B cell (primary cell): ENCODE measurements at regions not wholly inside any gene's neighbourhood (a gene's known extent, or its start where the extent isn't known, plus 50 kb on each side); places are given as distances from the start of the nearest gene placed in this dataset.

Source experiments
- ATAC-seq: fragments of 200-7000 bp; cut with Tn5 transposase; one replicate; pipeline ENCODE4 v1.10.0; 2021; ENCODE audit warnings: low read depth, mild to moderate bottlenecking, moderate number of reproducible peaks, moderate library complexity
- CTCF ChIA-PET: fragments of 350-600 bp; sonication (Branson Sonifier 250); formaldehyde crosslinking; loops from one replicate; lab custom pipeline; 2021; ENCODE audit warnings: antibody characterized with exemption, inconsistent platforms; lab: Charles Lee
- POLR2A ChIA-PET: fragments of 350-600 bp; sonication (Branson Sonifier 250); formaldehyde crosslinking; loops from one replicate; lab custom pipeline; 2021; ENCODE audit warnings: antibody characterized with exemption; lab: Charles Lee
- DNase-seq: peaks from one replicate; pipeline ENCODE4 v3.0.0; 2013
- H2AFZ ChIP-seq: 2 replicates; pipeline ENCODE4 v1.6.1; 2012; ENCODE audit warnings: mild to moderate bottlenecking, low read depth, low read length; ENCODE audit not compliant: insufficient read depth, poor library complexity, severe bottlenecking
- H3K27ac ChIP-seq, 2 donors: 1 replicate in 1 of 2; 2 replicates in 1 of 2; pipeline ENCODE4 v1.5.1; 2012 to 2013; ENCODE audit warnings: low read length in 2 of 2, mild to moderate bottlenecking in 2 of 2, moderate library complexity in 1 of 2
- H3K27me3 ChIP-seq, 4 experiments: fragments of 200-600 bp in 1 of 4; sonication (generic) in 1 of 4; replicated peaks in 1 of 4; 1 replicate in 2 of 4; 2 replicates in 2 of 4; pipeline versions ENCODE4 v1.6.1 to v1.7.0; 2013 to 2016; ENCODE audit warnings: low read length in 3 of 4, mild to moderate bottlenecking in 2 of 4, mixed read lengths in 1 of 4, moderate library complexity in 1 of 4; ENCODE audit not compliant: insufficient read depth in 4 of 4, control insufficient read depth in 3 of 4; ENCODE audit errors: control extremely low read depth in 1 of 4
- H3K36me3 ChIP-seq, 2 experiments: replicated peaks in 1 of 2; 1 replicate in 1 of 2; 2 replicates in 1 of 2; pipeline versions ENCODE4 v1.6.1 to v1.7.1; 2013; ENCODE audit warnings: low read length in 1 of 2; ENCODE audit not compliant: insufficient read depth in 2 of 2, control insufficient read depth in 1 of 2; ENCODE audit errors: control extremely low read depth in 1 of 2, extremely low read depth in 1 of 2
- H3K4me1 ChIP-seq, 2 donors: fragments of 200-600 bp in 1 of 2; sonication (generic) in 1 of 2; 1 replicate in 1 of 2; 2 replicates in 1 of 2; pipeline versions ENCODE4 v1.5.1 to v1.6.1; 2013 to 2017; ENCODE audit warnings: low read length in 2 of 2; ENCODE audit not compliant: control insufficient read depth in 2 of 2, insufficient read depth in 2 of 2
- H3K4me2 ChIP-seq: replicated peaks from 2 replicates; pipeline ENCODE3; 2012; ENCODE audit warnings: mild to moderate bottlenecking, low read depth, low read length; ENCODE audit not compliant: poor library complexity, severe bottlenecking
- H3K4me3 ChIP-seq, 5 experiments: fragments of 200-600 bp in 1 of 5; sonication (generic) in 1 of 5; 1 replicate in 3 of 5; 2 replicates in 2 of 5; pipeline versions ENCODE4 v1.5.1 to v1.7.0; 2011 to 2016; ENCODE audit warnings: low read length in 4 of 5, mild to moderate bottlenecking in 4 of 5, low read depth in 2 of 5, control low read depth in 1 of 5, moderate library complexity in 1 of 5; ENCODE audit not compliant: insufficient read depth in 1 of 5; ENCODE audit errors: control extremely low read depth in 1 of 5, extremely low read depth in 1 of 5
- H3K79me2 ChIP-seq: fragments of 200-600 bp; sonication (generic); one replicate; pipeline ENCODE4 v1.6.0; 2016; ENCODE audit warnings: low read length; ENCODE audit not compliant: control insufficient read depth, insufficient read depth
- H3K9ac ChIP-seq: fragments of 200-600 bp; sonication (generic); 2 replicates; pipeline ENCODE4 v1.6.1; 2017; ENCODE audit warnings: mild to moderate bottlenecking, low read length, moderate library complexity
- H3K9me3 ChIP-seq, 3 donors: one replicate each; pipeline versions ENCODE4 v1.6.1 to v1.7.1; 2013; ENCODE audit warnings: low read length in 2 of 3; ENCODE audit not compliant: control insufficient read depth in 2 of 3, insufficient read depth in 1 of 3; ENCODE audit errors: control extremely low read depth in 1 of 3
- H4K20me1 ChIP-seq: 2 replicates; pipeline ENCODE4 v1.6.0; 2012; ENCODE audit warnings: mild to moderate bottlenecking, low read length; ENCODE audit not compliant: insufficient read depth, control insufficient read depth, poor library complexity, severe bottlenecking
- H3K27ac Mint-ChIP-seq: one replicate; pipeline ENCODE4 v1.8.0; 2021; ENCODE audit warnings: mixed read lengths
- H3K27me3 Mint-ChIP-seq: one replicate; pipeline ENCODE4 v1.8.0; 2021; ENCODE audit warnings: mixed read lengths
- H3K4me1 Mint-ChIP-seq: one replicate; pipeline ENCODE4 v1.8.0; 2021; ENCODE audit warnings: mixed read lengths
- H3K4me3 Mint-ChIP-seq: one replicate; pipeline ENCODE4 v1.8.0; 2021; ENCODE audit warnings: mixed read lengths
- H3K9me3 Mint-ChIP-seq: one replicate; pipeline ENCODE4 v1.8.0; 2022; ENCODE audit warnings: mixed read lengths; ENCODE audit not compliant: insufficient read depth
- CTCF ChIP-seq: fragments of 200-600 bp; IDR thresholded peaks from one replicate; pipeline ENCODE4 v1.8.0; 2022; ENCODE audit warnings: antibody characterized with exemption, mild to moderate bottlenecking
- EZH2 ChIP-seq: IDR thresholded peaks from 2 replicates; pipeline ENCODE4 v1.6.1; 2012; ENCODE audit warnings: borderline replicate concordance, low read depth, mild to moderate bottlenecking, moderate library complexity, low read length; ENCODE audit not compliant: insufficient read depth, poor library complexity, severe bottlenecking
- WGBS: methylation state at CpG from one replicate; pipeline ENCODE4 v1.1.5; 2013; ENCODE audit warnings: missing lambda C conversion rate; ENCODE audit not compliant: insufficient coverage; 5-methylcytosine and 5-hydroxymethylcytosine counted together
- intact Hi-C: fragments of 100-400 bp; cut with micrococcal nuclease; formaldehyde crosslinking; loops from one replicate; pipeline ENCODE4 v1.10.0; 2022

DNA sequence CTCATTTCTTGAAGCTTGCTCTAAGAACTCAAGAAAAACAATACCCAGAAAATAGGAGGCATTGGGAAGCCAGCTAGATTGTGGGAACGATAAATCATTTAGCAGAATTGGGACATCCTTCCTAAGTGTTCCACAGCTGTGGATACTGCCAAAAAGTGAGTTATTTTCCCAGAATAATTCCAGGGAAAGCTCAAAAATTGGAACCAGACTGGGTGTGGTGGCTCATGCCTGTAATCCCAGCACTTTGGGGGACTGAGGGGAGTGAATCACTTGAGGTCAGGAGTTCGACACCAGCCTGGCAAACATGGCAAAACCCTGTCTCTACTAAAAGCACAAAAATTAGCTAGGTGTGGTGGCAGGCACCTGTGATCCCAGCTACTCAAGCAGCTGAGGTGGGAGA, 68.2 kb upstream of the GK2 start:
- Mint-ChIP-seq H3K27me3 (no peaks in the 10 kb centered on the region), H3K4me1 (no peaks in the 10 kb centered on the region), H3K9me3 (no peaks in the 10 kb centered on the region), H3K4me3 (no peak overlapping the region), H3K27ac (no peak overlapping the region)
- POLR2A ChIA-PET = no interaction called here
- H3K27ac ChIP-seq = no peak overlapping the region
- no peaks in the 10 kb centered on the region for H3K27me3 ChIP-seq
- no peaks in the 10 kb centered on the region for H3K79me2 ChIP-seq
- DNase-seq (no peak), ATAC-seq (no peak)
- WGBS = 100% methylated on average over 1 of the region's 2 CpGs
- no peaks in the 10 kb centered on the region for H3K9me3 ChIP-seq
- no peak overlapping the region for H2AFZ ChIP-seq
- H3K36me3 ChIP-seq = no peaks in the 10 kb centered on the region
- intact Hi-C loops = no loop called here
- H3K4me2 ChIP-seq = no peak overlapping the region
- H3K4me3 ChIP-seq = no peak overlapping the region
- no peak for TF ChIP-seq EZH2
- no peak for TF ChIP-seq CTCF
- H3K4me1 ChIP-seq = no peaks in the 10 kb centered on the region
- no peaks in the 10 kb centered on the region for H4K20me1 ChIP-seq
- H3K9ac ChIP-seq = no peak overlapping the region
- CTCF ChIA-PET = no interaction called here

DNA sequence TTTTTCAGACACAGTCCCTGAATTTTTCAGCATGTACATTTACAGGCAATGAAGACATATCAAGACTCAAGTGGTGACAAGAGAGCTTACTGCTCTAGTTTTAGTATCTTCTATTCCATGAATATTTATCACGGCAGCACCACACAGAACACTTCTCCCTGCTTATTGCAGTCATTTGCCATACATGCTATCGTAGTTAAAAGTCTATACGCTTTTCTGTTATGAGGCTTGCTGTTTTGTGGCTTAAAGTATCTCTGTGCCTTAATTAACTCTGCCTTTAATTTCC, 65.4 kb upstream of the GK2 start:
- Mint-ChIP-seq H3K4me1 (no peaks in the 10 kb centered on the region), H3K27me3 (no peaks in the 10 kb centered on the region), H3K27ac (no peak overlapping the region), H3K4me3 (no peak overlapping the region), H3K9me3 (no peaks in the 10 kb centered on the region)
- Histone ChIP-seq H3K79me2 (no peaks in the 10 kb centered on the region), H2AFZ (no peak overlapping the region), H3K36me3 (no peaks in the 10 kb centered on the region), H3K27me3 (no peaks in the 10 kb centered on the region), H4K20me1 (no peaks in the 10 kb centered on the region), H3K9ac (no peak overlapping the region), H3K27ac (no peak overlapping the region), H3K4me2 (no peak overlapping the region), H3K4me1 (no peaks in the 10 kb centered on the region), H3K9me3 (no peaks in the 10 kb centered on the region), H3K4me3 (no peak overlapping the region)
- ChIA-PET POLR2A (no interaction called here), CTCF (no interaction called here)
- TF ChIP-seq CTCF (no peak), EZH2 (no peak)
- ATAC-seq = no peak
- DNase-seq = no peak
- intact Hi-C loops = no loop called here
- WGBS = no CpG with 5 or more reads among the region's 3 CpGs
